A549 (cell line): ENCODE measurements at regions not wholly inside any gene's neighbourhood (a gene's known extent, or its start where the extent isn't known, plus 50 kb on each side); places are given as distances from the start of the nearest gene placed in this dataset.

Experiments used
- ATAC-seq, 2 experiments: fragments of 200-7000 bp in 1 of 2; fragments of >200 bp in 1 of 2; cut with Nextera tagmentation in 1 of 2; cut with Tn5 transposase in 1 of 2; 3 replicates each; pipeline versions ENCODE4 v1.8.0 to v1.9.1; 2018 to 2020; ENCODE audit warnings: mild to moderate bottlenecking in 1 of 2, moderate library complexity in 1 of 2
- CTCF ChIA-PET: fragments of 300-600 bp; sonication (Branson Sonifier 250); formaldehyde crosslinking; extraction: SDS; loops from one replicate; lab custom pipeline; 2021; ENCODE audit warnings: antibody characterized with exemption, inconsistent platforms; lab: Yijun Ruan, JAX
- POLR2A ChIA-PET: fragments of 350-600 bp; formaldehyde crosslinking; extraction: SDS; loops from one replicate; lab custom pipeline; 2021; ENCODE audit warnings: antibody characterized with exemption, inconsistent platforms; lab: Yijun Ruan, JAX
- DNase-seq, 2 experiments: peaks; one replicate each; pipeline versions ENCODE4 v3.0.0 to v3.0.0-alpha.2; 2011 to 2016; ENCODE audit warnings: low read depth in 1 of 2, low spot score in 1 of 2
- FAIRE-seq: peaks from 2 replicates; lab custom pipeline; 2011; peaks lifted over from hg19 to GRCh38; lab: Jason Lieb, UNC
- H3K27ac ChIP-seq, 2 experiments: fragments of >200 bp; sonication (Bioruptor Twin); formaldehyde crosslinking; 3 replicates each; pipeline ENCODE4 v1.5.1; 2016 to 2017
- H3K4me1 ChIP-seq: fragments of >200 bp; sonication (Bioruptor Twin); formaldehyde crosslinking; 3 replicates; pipeline ENCODE4 v1.6.1; 2016
- H3K4me2 ChIP-seq: fragments of >200 bp; sonication (Bioruptor Twin); formaldehyde crosslinking; 3 replicates; pipeline ENCODE4 v1.6.1; 2016
- H3K4me3 ChIP-seq: fragments of >200 bp; sonication (Bioruptor Twin); formaldehyde crosslinking; 3 replicates; pipeline ENCODE4 v1.5.1; 2016
- H3K9me3 ChIP-seq: fragments of >200 bp; sonication (Bioruptor Twin); formaldehyde crosslinking; 3 replicates; pipeline ENCODE4 v1.6.1; 2016
- CBX2 ChIP-seq: fragments of 200-600 bp; sonication (generic); IDR thresholded peaks from 2 replicates; pipeline ENCODE4 v1.6.1; 2016; ENCODE audit warnings: low read depth, mild to moderate bottlenecking, borderline replicate concordance
- CEBPB ChIP-seq, 2 experiments: fragments of >200 bp in 1 of 2; sonication (Bioruptor Twin) in 1 of 2; formaldehyde crosslinking in 1 of 2; IDR thresholded peaks; 2 replicates each; pipeline ENCODE4 v1.6.1; 2012 to 2016
- CHD2 ChIP-seq: fragments of 150-350 bp; IDR thresholded peaks from 2 replicates; pipeline ENCODE4 v1.6.1; 2014; ENCODE audit warnings: low read length; ENCODE audit not compliant: partially characterized antibody
- CHD4 ChIP-seq: fragments of 200-600 bp; sonication (generic); IDR thresholded peaks from 2 replicates; pipeline ENCODE4 v1.6.1; 2016; ENCODE audit warnings: antibody characterized with exemption, mild to moderate bottlenecking, borderline replicate concordance
- CTCF ChIP-seq: fragments of >200 bp; sonication (Bioruptor Twin); formaldehyde crosslinking; IDR thresholded peaks from 3 replicates; pipeline ENCODE4 v1.5.1; 2016
- E2F6 ChIP-seq: IDR thresholded peaks from 2 replicates; pipeline ENCODE4 v1.6.1; 2012; ENCODE audit warnings: low read depth, borderline replicate concordance
- ELK1 ChIP-seq: fragments of 150-350 bp; IDR thresholded peaks from 2 replicates; pipeline ENCODE4 v1.6.1; 2014; ENCODE audit warnings: low read depth, mild to moderate bottlenecking, low read length
- EP300 ChIP-seq, 2 experiments: fragments of >200 bp; sonication (Bioruptor Twin); formaldehyde crosslinking; IDR thresholded peaks; 2 replicates in 1 of 2; 3 replicates in 1 of 2; pipeline ENCODE4 v1.6.1; 2016 to 2017
- FOSL2 ChIP-seq, 2 experiments: fragments of 450-650 bp in 1 of 2; fragments of >200 bp in 1 of 2; sonication (Bioruptor Twin) in 1 of 2; formaldehyde crosslinking; IDR thresholded peaks; 2 replicates each; pipeline versions ENCODE4 v1.5.0 to v1.6.1; 2016 to 2020; ENCODE audit warnings: mild to moderate bottlenecking in 1 of 2, moderate library complexity in 1 of 2
- FOXS1 ChIP-seq: fragments of 250-450 bp; sonication (Bioruptor Pico); IDR thresholded peaks from 2 replicates; pipeline ENCODE4 v1.5.0; 2020; ENCODE audit warnings: mild to moderate bottlenecking, moderate library complexity
- HES2 ChIP-seq: fragments of >200 bp; sonication (Bioruptor Twin); formaldehyde crosslinking; IDR thresholded peaks from 2 replicates; pipeline ENCODE4 v1.6.1; 2016
- HMGXB4 ChIP-seq: fragments of 250-450 bp; sonication (Bioruptor Pico); IDR thresholded peaks from 2 replicates; pipeline ENCODE4 v1.5.0; 2021; ENCODE audit warnings: mild to moderate bottlenecking, moderate library complexity, borderline replicate concordance
- HOXA7 ChIP-seq: fragments of 250-450 bp; sonication (Bioruptor Pico); IDR thresholded peaks from 2 replicates; pipeline ENCODE4 v1.5.0; 2020; ENCODE audit warnings: mild to moderate bottlenecking, moderate library complexity
- HOXB5 ChIP-seq: fragments of 250-450 bp; sonication (Bioruptor Pico); IDR thresholded peaks from 2 replicates; pipeline ENCODE4 v1.5.0; 2020; ENCODE audit warnings: mild to moderate bottlenecking, moderate library complexity
- KDM5A ChIP-seq: fragments of 200-600 bp; sonication (generic); IDR thresholded peaks from 2 replicates; pipeline ENCODE4 v1.6.1; 2016; ENCODE audit warnings: antibody characterized with exemption, mild to moderate bottlenecking
- MAFK ChIP-seq: fragments of 450-650 bp; IDR thresholded peaks from 2 replicates; pipeline ENCODE4 v1.6.1; 2014; ENCODE audit not compliant: partially characterized antibody
- NPAS2 ChIP-seq: fragments of 250-450 bp; sonication (Bioruptor Pico); IDR thresholded peaks from 2 replicates; pipeline ENCODE4 v1.8.0; 2022; ENCODE audit warnings: mild to moderate bottlenecking, moderate library complexity, borderline replicate concordance
- POLR2A ChIP-seq: IDR thresholded peaks from 2 replicates; pipeline ENCODE4 v1.6.1; 2012; ENCODE audit warnings: mild to moderate bottlenecking, low read length
- POLR2AphosphoS2 ChIP-seq: conservative IDR thresholded peaks from 2 replicates; pipeline ENCODE4 v1.6.1; 2012; ENCODE audit warnings: low read length, improper control_type of control experiment, inconsistent platforms
- RAD21 ChIP-seq, 2 experiments: fragments of >200 bp in 1 of 2; sonication (Bioruptor Twin) in 1 of 2; formaldehyde crosslinking in 1 of 2; IDR thresholded peaks in 1 of 2; conservative IDR thresholded peaks in 1 of 2; 2 replicates in 1 of 2; 3 replicates in 1 of 2; pipeline ENCODE4 v1.6.1; 2012 to 2018; ENCODE audit warnings: inconsistent platforms in 1 of 2
- RCOR1 ChIP-seq: fragments of 150-350 bp; IDR thresholded peaks from 2 replicates; pipeline ENCODE4 v1.6.1; 2014; ENCODE audit warnings: antibody characterized with exemption, low read length, low read depth
- SMC3 ChIP-seq: fragments of >200 bp; sonication (Bioruptor Twin); formaldehyde crosslinking; IDR thresholded peaks from 3 replicates; pipeline ENCODE4 v1.6.1; 2018; ENCODE audit warnings: inconsistent platforms
- ZSCAN20 ChIP-seq: fragments of 250-450 bp; sonication (Bioruptor Pico); IDR thresholded peaks from 2 replicates; pipeline ENCODE4 v1.8.0; 2022; ENCODE audit warnings: mild to moderate bottlenecking, moderate library complexity
- WGBS: methylation state at CpG from one replicate; pipeline ENCODE4 v1.1.6; 2017; ENCODE audit errors: missing lambda C conversion rate; 5-methylcytosine and 5-hydroxymethylcytosine counted together

- H3K27ac ChIP-seq = no peak overlapping the region
- no peak for DNase-seq
- FAIRE-seq = no peak
- H3K4me2 ChIP-seq = no peak overlapping the region
- H3K4me1 ChIP-seq = no peaks in the 10 kb centered on the region
- POLR2A ChIA-PET = no interaction called here
- CTCF ChIA-PET = interaction anchor here (0.6 to 1.1 kb wide), 2 partner anchors 12 to 23 kb away, joined by 3 to 4 read pairs; no protein-coding TSS in a partner anchor
- no peak for TF ChIP-seq POLR2AphosphoS2
- TF ChIP-seq SMC3 = no peak
- TF ChIP-seq CEBPB (IDR thresholded peaks at IDR 0.05) = no peak
- no peak for TF ChIP-seq FOXS1
- TF ChIP-seq KDM5A = no peak
- no peak for TF ChIP-seq CTCF
- TF ChIP-seq CHD4 = no peak
- no peak for TF ChIP-seq RAD21 (conservative IDR thresholded peaks at IDR 0.05 in 1 of 2, IDR thresholded peaks at IDR 0.05 in 1 of 2)
- TF ChIP-seq HOXB5 (CRISPR knock-in tag) = no peak
- TF ChIP-seq CHD2 = no peak
- TF ChIP-seq HES2 = no peak
- no peak for TF ChIP-seq CBX2
- TF ChIP-seq POLR2A = no peak
- no peak for TF ChIP-seq HOXA7 (CRISPR knock-in tag)
- TF ChIP-seq ELK1 = no peak
- no peak for TF ChIP-seq HMGXB4 (CRISPR knock-in tag)
- no peak for TF ChIP-seq FOSL2 (IDR thresholded peaks at IDR 0.05)
- no peak for TF ChIP-seq FOSL2 (CRISPR knock-in tag; IDR thresholded peaks at IDR 0.05)
- H3K4me3 ChIP-seq = no peak overlapping the region
- WGBS = 6% methylated on average over 2 of the region's 2 CpGs
- no peak; a peak in 1 of 6 replicates for ATAC-seq
- H3K9me3 ChIP-seq = no peaks in the 10 kb centered on the region
Observed at GRCh38 chr9:80954521-80954920, 734.8 kb downstream of the TLE1 start.

GRCh38 chr9:80952363-80952922, 736.9 kb downstream of the TLE1 start:
- FAIRE-seq = no peak
- Histone ChIP-seq H3K27ac (no peak overlapping the region), H3K4me3 (no peak overlapping the region), H3K4me2 (no peak overlapping the region), H3K4me1 (no peaks in the 10 kb centered on the region), H3K9me3 (no peaks in the 10 kb centered on the region)
- no peak for ATAC-seq
- TF ChIP-seq KDM5A (no peak), NPAS2 (CRISPR knock-in tag) (no peak), HES2 (no peak), E2F6 (no peak), SMC3 (no peak), RCOR1 (no peak), HOXB5 (CRISPR knock-in tag) (no peak), EP300 (IDR thresholded peaks at IDR 0.05) (no peak), MAFK (no peak), HMGXB4 (CRISPR knock-in tag) (no peak), ZSCAN20 (no peak)
- DNase-seq = no peak
- 79% methylated on average over 5 of the region's 5 CpGs for WGBS
- CTCF ChIA-PET = no interaction called here
- POLR2A ChIA-PET = no interaction called here
